A172 (cell line): ENCODE measurements at regions not wholly inside any gene's neighbourhood (a gene's known extent, or its start where the extent isn't known, plus 50 kb on each side); places are given as distances from the start of the nearest gene placed in this dataset.

ENCODE experiments used
- DNase-seq: peaks from one replicate; pipeline ENCODE4 v3.0.0-alpha.2; 2015; ENCODE audit warnings: low spot score

GRCh38 chr10:69716711-69717560 lies 84.8 kb upstream of the COL13A1 start:
- DNase-seq, result peak; percentile 48

DNA sequence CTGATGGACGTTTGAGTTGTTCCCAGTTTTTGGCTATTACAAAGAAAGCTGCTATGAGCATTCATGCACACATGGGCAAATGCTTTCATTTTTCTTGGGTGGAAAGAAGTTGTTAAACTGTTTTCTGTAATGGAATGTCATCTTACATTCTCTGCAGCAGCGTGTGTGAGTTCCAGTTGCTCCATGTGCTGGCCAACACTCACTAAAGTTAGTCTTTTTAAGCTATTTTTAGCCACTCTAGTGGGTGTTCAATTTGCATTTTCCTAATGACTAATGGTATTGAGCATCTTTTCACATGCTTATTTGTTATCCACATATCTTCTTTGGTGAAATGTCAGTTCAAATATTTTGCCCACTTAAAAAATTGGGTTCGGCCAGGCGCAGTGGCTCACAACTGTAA lies 82.8 kb upstream of the COL13A1 start:
- no peak for DNase-seq

GRCh38 chr10:69721690-69722310 lies 79.9 kb upstream of the COL13A1 start:
- DNase-seq, result peak; percentile 52

- no peak for DNase-seq
Measured at GRCh38 chr10:69723653-69724052, 78.1 kb upstream of the COL13A1 start.

GRCh38 chr10:69726850-69727249 lies 74.9 kb upstream of the COL13A1 start:
- no peak for DNase-seq

- peak; percentile 82 for DNase-seq
Measured at GRCh38 chr10:69728335-69728870, 73.3 kb upstream of the COL13A1 start.

GRCh38 chr10:69729326-69730048 lies 72.2 kb upstream of the COL13A1 start:
- DNase-seq, result no peak

GRCh38 chr10:69730251-69731156 lies 71.2 kb upstream of the COL13A1 start:
- DNase-seq, result no peak

DNA sequence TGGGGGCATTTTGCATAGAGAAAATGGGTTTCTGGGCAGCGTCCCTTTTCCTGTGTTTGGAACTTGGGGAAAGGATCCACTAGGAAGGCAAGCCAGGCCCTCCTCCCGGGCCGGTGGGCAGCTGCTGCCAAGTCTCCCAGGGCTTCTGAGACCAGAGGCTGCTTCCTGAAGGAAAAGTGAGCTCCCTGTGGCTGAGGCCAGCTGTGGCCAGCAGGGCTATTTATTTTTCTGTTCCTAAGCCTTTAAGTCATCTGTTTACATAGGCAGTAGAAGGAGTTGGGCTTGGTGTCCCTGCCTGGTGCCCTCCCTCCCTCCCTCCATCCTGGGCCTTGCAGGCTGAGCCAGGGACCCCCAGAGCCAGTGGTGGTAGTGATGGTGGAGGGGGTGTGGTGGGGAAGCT lies 70.5 kb upstream of the COL13A1 start:
- peak; percentile 35 for DNase-seq

DNA sequence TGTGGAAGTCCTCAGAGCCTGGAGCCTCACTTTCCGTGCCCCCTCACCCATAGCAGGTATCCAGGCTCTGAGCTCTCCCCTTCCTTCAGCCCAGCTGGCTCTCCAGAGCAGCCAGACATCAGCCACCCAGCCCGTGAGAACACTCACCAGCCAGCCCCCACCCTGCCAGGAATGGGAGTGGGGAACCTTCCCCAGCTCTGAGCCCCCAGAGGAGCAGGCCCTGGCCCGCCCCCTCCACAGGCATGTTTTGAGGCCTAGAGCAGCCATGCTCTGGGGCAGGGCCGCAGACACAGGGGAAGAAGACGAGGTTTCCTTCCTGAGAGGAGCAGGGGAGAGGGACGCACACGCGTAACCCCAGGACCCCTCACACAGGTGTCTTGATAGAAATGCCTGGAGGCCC lies 70.0 kb upstream of the COL13A1 start:
- no peak for DNase-seq

DNA sequence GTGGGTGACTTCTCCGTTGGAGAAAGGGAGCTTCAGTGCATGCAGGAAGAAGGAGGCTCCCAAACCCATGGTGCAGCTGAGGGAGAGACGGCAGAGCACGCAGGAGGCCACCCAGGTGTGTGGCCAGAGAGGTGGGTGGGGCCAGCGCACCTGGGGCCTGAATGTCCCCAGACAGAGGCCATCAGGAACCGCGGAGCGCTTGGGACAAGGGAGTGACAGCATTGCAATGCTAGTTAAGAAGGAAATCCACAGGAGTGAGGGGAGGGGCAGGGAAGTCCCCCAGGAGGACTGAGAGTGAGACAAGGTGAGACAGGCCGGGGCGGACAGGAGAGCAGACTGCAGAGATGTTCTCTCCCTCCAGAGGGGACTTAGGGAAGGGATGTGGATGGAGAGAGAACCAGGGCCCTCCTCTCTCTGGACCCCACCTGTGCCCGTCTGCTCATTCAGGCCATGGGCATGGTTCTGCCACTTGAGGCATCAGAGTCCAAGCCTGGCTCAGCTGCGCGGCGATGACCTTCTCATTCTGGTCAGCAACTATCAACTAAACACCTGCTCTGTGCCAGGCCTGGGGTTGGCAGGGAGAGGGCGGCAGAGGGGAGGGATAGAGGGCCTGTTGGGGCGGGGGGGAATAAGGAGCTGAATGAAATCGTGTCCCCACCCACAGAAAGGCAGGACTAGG lies 69.4 kb upstream of the COL13A1 start:
- DNase-seq, result no peak

- no peak for DNase-seq
Measured at GRCh38 chr10:69732826-69733150, 68.9 kb upstream of the COL13A1 start.

DNA sequence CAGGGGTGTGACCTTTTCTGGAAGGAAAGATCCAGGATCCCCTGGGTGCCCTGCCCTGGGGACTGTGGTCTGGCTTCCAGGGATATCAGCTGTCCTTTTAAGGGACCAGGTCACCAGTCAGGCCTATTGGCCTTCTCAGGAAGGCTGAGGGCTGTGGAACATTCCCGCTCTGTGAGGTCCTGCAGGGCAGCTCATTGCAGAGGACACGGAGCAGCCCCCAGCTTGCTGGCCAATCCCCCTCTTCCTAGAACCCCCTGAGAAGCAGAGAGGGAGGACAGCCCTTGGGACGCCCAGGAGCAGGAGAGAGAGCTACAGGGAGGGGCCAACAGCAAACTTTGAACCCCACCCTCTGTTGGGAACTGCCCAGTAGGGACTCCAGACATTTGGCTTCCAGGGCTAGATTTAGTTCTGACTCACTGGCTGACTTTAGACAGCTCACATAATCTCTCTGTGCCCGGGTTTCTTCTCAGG lies 67.9 kb upstream of the COL13A1 start:
- DNase-seq, result peak; percentile 75

GRCh38 chr10:69734416-69734796 lies 67.3 kb upstream of the COL13A1 start:
- no peak for DNase-seq

DNA sequence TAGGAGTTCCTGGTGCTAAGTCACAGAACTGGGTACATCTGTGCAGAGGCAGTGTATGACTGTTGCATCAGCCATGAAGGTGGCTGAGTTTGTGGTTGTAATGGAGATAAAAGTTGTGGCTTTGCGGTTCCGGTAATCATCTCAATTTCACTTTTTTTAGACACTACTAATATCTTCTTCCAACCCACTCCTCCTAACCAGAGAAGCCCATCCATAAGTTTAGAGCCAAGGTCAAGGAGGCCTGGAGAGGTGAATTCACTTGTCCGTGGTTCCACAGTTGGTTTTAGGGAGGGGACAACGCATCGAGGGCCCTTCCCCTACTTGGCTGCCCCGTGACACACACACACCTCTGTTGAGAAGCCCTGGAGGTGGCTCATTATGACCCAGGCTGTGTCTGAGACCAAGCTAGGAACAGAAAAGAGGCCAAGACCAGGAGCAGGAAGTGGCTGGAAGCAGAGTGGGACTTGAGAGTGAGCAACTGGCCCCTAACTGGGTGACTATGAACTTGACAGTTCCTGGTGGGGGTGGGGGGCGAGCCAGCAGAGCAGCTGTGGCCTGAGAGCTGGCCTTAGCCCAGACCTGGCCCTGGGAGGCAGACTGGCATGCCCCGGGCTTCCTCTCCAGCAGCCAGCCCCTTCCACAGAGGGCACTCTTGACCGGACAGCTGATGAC lies 66.8 kb upstream of the COL13A1 start:
- peak; percentile 25 for DNase-seq

- DNase-seq, result no peak
Measured at GRCh38 chr10:69736886-69737641, 64.6 kb upstream of the COL13A1 start.

GRCh38 chr10:69738071-69738470 lies 63.6 kb upstream of the COL13A1 start:
- DNase-seq, result no peak

- no peak for DNase-seq
Measured at GRCh38 chr10:69738858-69739435, 62.8 kb upstream of the COL13A1 start.

- no peak for DNase-seq
Measured at GRCh38 chr10:69739634-69740033, 62.1 kb upstream of the COL13A1 start.
